ENCODE measurements at regions not wholly inside any gene's neighbourhood (a gene's known extent, or its start where the extent isn't known, plus 50 kb on each side); places are given as distances from the start of the nearest gene placed in this dataset.
A peak's percentile ranks its signal among the peaks of the same experiment; 100 is the strongest.

- Histone ChIP-seq H3K36me3 (ENCODE audit: control insufficient read depth, insufficient read depth, low read length) (no peaks in the 10 kb centered on the region), H3K27ac (ENCODE audit: low read depth, low read length) (no peak overlapping the region), H3K4me3 (ENCODE audit: low read depth, low read length) (no peak overlapping the region), H3K27me3 (ENCODE audit: control insufficient read depth, insufficient read depth, low read length) (no peaks in the 10 kb centered on the region), H3K9me3 (ENCODE audit: control insufficient read depth, insufficient read depth, low read length) (peaks cover 6% of the 10 kb centered on the region), H3K4me1 (ENCODE audit: control insufficient read depth, insufficient read depth, low read length) (no peaks in the 10 kb centered on the region)
- 52% methylated on average over 2 of the region's 3 CpGs for WGBS (ENCODE audit: insufficient coverage)
- DNase-seq (ENCODE audit: low read depth in 4 of 6, low spot score in 6 of 6): peak in 1 of 6 donors; percentile 77
Measured at GRCh38 chr1:204736836-204737235, 51.3 kb upstream of the LRRN2 start.

DNA sequence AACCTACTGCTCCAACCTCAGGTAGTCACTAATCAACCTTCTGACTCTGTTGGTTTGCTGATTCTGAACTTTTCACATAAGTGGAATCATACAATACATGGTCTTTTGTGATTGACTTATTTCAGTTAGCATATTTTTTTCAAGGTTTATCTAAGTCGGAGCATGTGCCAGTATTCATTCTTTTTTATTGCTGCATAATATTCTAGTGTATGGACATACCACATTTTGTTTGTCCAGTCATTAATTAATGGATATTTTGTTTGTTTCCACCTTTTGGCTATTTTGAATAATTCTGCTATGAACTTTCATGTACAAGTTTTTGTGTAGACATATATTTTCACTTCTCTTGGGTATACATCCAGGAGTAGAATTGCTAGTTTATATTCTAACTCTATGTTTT is 53.0 kb upstream of the LRRN2 start:
- Histone ChIP-seq H3K27me3 (ENCODE audit: control insufficient read depth, insufficient read depth, low read length) (no peaks in the 10 kb centered on the region), H3K27ac (ENCODE audit: low read depth, low read length) (no peak overlapping the region), H3K9me3 (ENCODE audit: control insufficient read depth, insufficient read depth, low read length) (peaks cover 6% of the 10 kb centered on the region), H3K4me1 (ENCODE audit: control insufficient read depth, insufficient read depth, low read length) (peaks cover 7% of the 10 kb centered on the region), H3K36me3 (ENCODE audit: control insufficient read depth, insufficient read depth, low read length) (no peaks in the 10 kb centered on the region), H3K4me3 (ENCODE audit: low read depth, low read length) (no peak overlapping the region)
- no CpG with 5 or more reads among the region's 1 CpG for WGBS (ENCODE audit: insufficient coverage)
- DNase-seq (ENCODE audit: low read depth in 4 of 6, low spot score in 6 of 6): no peak

DNA sequence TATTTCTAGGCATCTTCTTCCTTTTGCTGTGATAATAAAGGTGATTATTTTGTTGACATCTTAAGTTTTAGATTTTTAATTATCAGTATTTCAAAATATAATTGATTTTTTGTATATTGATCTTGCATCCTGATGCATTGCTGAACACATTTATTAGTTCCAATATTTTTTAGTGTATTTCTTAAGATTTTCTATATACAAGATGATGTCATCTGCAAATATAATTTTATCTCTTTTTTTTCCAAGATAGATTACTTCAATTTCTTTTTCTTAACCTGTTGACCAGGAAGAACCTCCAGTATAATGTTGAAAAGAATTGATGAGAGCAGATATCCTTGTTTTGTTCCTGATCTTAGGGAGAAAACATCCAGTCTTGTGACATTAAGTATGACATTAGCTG is 54.8 kb upstream of the LRRN2 start:
- Histone ChIP-seq H3K36me3 (ENCODE audit: control insufficient read depth, insufficient read depth, low read length) (no peaks in the 10 kb centered on the region), H3K27ac (ENCODE audit: low read depth, low read length) (no peak overlapping the region), H3K9me3 (ENCODE audit: control insufficient read depth, insufficient read depth, low read length) (peaks cover 6% of the 10 kb centered on the region), H3K4me3 (ENCODE audit: low read depth, low read length) (no peak overlapping the region), H3K27me3 (ENCODE audit: control insufficient read depth, insufficient read depth, low read length) (no peaks in the 10 kb centered on the region), H3K4me1 (ENCODE audit: control insufficient read depth, insufficient read depth, low read length) (peaks cover 12% of the 10 kb centered on the region)
- no peak for DNase-seq (ENCODE audit: low read depth in 4 of 6, low spot score in 6 of 6)

- Histone ChIP-seq H3K9me3 (ENCODE audit: control insufficient read depth, insufficient read depth, low read length) (peaks cover 6% of the 10 kb centered on the region), H3K4me1 (ENCODE audit: control insufficient read depth, insufficient read depth, low read length) (peaks cover 12% of the 10 kb centered on the region), H3K27me3 (ENCODE audit: control insufficient read depth, insufficient read depth, low read length) (no peaks in the 10 kb centered on the region), H3K27ac (ENCODE audit: low read depth, low read length) (no peak overlapping the region), H3K4me3 (ENCODE audit: low read depth, low read length) (no peak overlapping the region), H3K36me3 (ENCODE audit: control insufficient read depth, insufficient read depth, low read length) (no peaks in the 10 kb centered on the region)
- DNase-seq (ENCODE audit: low read depth in 4 of 6, low spot score in 6 of 6): no peak
- no CpG with 5 or more reads among the region's 1 CpG for WGBS (ENCODE audit: insufficient coverage)
Measured at GRCh38 chr1:204741440-204741839, 55.9 kb upstream of the LRRN2 start.

DNA sequence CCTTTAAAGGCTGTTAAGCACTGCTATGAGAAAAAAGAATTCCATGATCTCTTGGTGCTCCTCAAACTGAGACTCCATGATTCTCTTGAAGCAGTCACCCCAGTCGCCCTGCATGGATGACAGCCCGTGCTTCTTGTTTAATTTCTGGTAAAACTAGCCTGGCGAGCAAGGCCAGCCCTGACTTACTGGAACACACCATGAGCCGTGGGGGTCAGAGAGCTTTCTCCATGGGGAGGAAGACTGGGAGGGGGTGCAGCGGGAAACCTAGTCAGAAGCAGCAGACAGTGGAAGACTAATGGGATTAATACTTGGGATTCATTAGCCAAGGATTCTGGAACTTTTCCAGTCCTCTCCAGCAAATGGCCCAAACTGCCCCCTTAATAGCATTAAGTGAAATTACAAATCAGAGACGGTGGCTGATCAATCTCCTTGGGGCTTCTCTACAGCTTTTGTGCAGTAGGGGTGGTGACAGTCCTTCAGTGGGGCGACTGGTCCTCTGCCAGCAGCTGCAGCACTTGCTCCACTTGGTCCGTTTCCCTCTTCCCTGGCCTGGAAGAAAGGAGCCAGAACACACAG is 57.2 kb upstream of the LRRN2 start:
- peak in 1 of 6 donors; percentile 66 for DNase-seq (ENCODE audit: low read depth in 4 of 6, low spot score in 6 of 6)
- H3K27ac ChIP-seq (ENCODE audit: low read depth, low read length): no peak overlapping the region
- H3K4me3 ChIP-seq (ENCODE audit: low read depth, low read length): no peak overlapping the region
- 76% methylated on average over 8 of the region's 8 CpGs for WGBS (ENCODE audit: insufficient coverage)
- peaks cover 6% of the 10 kb centered on the region for H3K9me3 ChIP-seq (ENCODE audit: control insufficient read depth, insufficient read depth, low read length)
- no peaks in the 10 kb centered on the region for H3K27me3 ChIP-seq (ENCODE audit: control insufficient read depth, insufficient read depth, low read length)
- peaks cover 12% of the 10 kb centered on the region for H3K4me1 ChIP-seq (ENCODE audit: control insufficient read depth, insufficient read depth, low read length)
- no peaks in the 10 kb centered on the region for H3K36me3 ChIP-seq (ENCODE audit: control insufficient read depth, insufficient read depth, low read length)

- Histone ChIP-seq H3K9me3 (ENCODE audit: control insufficient read depth, insufficient read depth, low read length) (no peaks in the 10 kb centered on the region), H3K36me3 (ENCODE audit: control insufficient read depth, insufficient read depth, low read length) (no peaks in the 10 kb centered on the region), H3K27me3 (ENCODE audit: control insufficient read depth, insufficient read depth, low read length) (no peaks in the 10 kb centered on the region), H3K4me3 (ENCODE audit: low read depth, low read length) (no peak overlapping the region), H3K27ac (ENCODE audit: low read depth, low read length) (no peak overlapping the region), H3K4me1 (ENCODE audit: control insufficient read depth, insufficient read depth, low read length) (peaks cover 12% of the 10 kb centered on the region)
- WGBS (ENCODE audit: insufficient coverage): 49% methylated on average over 4 of the region's 7 CpGs
- peak in 4 of 6 donors; percentile 21 to 91 (median 34) for DNase-seq (ENCODE audit: low read depth in 4 of 6, low spot score in 6 of 6)
Measured at GRCh38 chr1:204744107-204744779, 58.7 kb upstream of the LRRN2 start.

- Histone ChIP-seq H3K9me3 (ENCODE audit: control insufficient read depth, insufficient read depth, low read length) (no peaks in the 10 kb centered on the region), H3K27me3 (ENCODE audit: control insufficient read depth, insufficient read depth, low read length) (no peaks in the 10 kb centered on the region), H3K4me1 (ENCODE audit: control insufficient read depth, insufficient read depth, low read length) (peaks cover 12% of the 10 kb centered on the region), H3K36me3 (ENCODE audit: control insufficient read depth, insufficient read depth, low read length) (no peaks in the 10 kb centered on the region), H3K27ac (ENCODE audit: low read depth, low read length) (no peak overlapping the region), H3K4me3 (ENCODE audit: low read depth, low read length) (no peak overlapping the region)
- DNase-seq (ENCODE audit: low read depth in 4 of 6, low spot score in 6 of 6): peak in 1 of 6 donors; percentile 23
Measured at GRCh38 chr1:204746838-204747442, 61.4 kb upstream of the LRRN2 start.

- Histone ChIP-seq H3K27me3 (ENCODE audit: control insufficient read depth, insufficient read depth, low read length) (no peaks in the 10 kb centered on the region), H3K4me3 (ENCODE audit: low read depth, low read length) (no peak overlapping the region), H3K36me3 (ENCODE audit: control insufficient read depth, insufficient read depth, low read length) (no peaks in the 10 kb centered on the region), H3K4me1 (ENCODE audit: control insufficient read depth, insufficient read depth, low read length) (no peaks in the 10 kb centered on the region), H3K9me3 (ENCODE audit: control insufficient read depth, insufficient read depth, low read length) (no peaks in the 10 kb centered on the region), H3K27ac (ENCODE audit: low read depth, low read length) (no peak overlapping the region)
- 31% methylated on average over 3 of the region's 6 CpGs for WGBS (ENCODE audit: insufficient coverage)
- no peak for DNase-seq (ENCODE audit: low read depth in 4 of 6, low spot score in 6 of 6)
Measured at GRCh38 chr1:204751480-204751879, 65.9 kb upstream of the LRRN2 start.

GRCh38 chr1:204751883-204752687 is 66.5 kb upstream of the LRRN2 start:
- no peaks in the 10 kb centered on the region for H3K36me3 ChIP-seq (ENCODE audit: control insufficient read depth, insufficient read depth, low read length)
- H3K27ac ChIP-seq (ENCODE audit: low read depth, low read length): no peak overlapping the region
- no peak overlapping the region for H3K4me3 ChIP-seq (ENCODE audit: low read depth, low read length)
- no peak for DNase-seq (ENCODE audit: low read depth in 4 of 6, low spot score in 6 of 6)
- no peaks in the 10 kb centered on the region for H3K27me3 ChIP-seq (ENCODE audit: control insufficient read depth, insufficient read depth, low read length)
- 88% methylated on average over 24 of the region's 24 CpGs for WGBS (ENCODE audit: insufficient coverage)
- H3K9me3 ChIP-seq (ENCODE audit: control insufficient read depth, insufficient read depth, low read length): no peaks in the 10 kb centered on the region
- no peaks in the 10 kb centered on the region for H3K4me1 ChIP-seq (ENCODE audit: control insufficient read depth, insufficient read depth, low read length)

Data from spinal cord (tissue), 9 donors.